Fibroblast of the aortic adventitia (primary cell): ENCODE measurements at regions not wholly inside any gene's neighbourhood (a gene's known extent, or its start where the extent isn't known, plus 50 kb on each side); places are given as distances from the start of the nearest gene placed in this dataset.
A peak's percentile ranks its signal among the peaks of the same experiment; 100 is the strongest.

Source experiments
- DNase-seq: peaks from one replicate; pipeline ENCODE4 v3.0.0-alpha.2; 2010; ENCODE audit warnings: low read depth
- H3K4me3 ChIP-seq: 2 replicates; pipeline ENCODE4 v1.5.1; 2011; ENCODE audit warnings: low read depth, mild to moderate bottlenecking, control low read depth, low read length, moderate library complexity
- TF ChIP-seq, protein P1 (sequence below): IDR thresholded peaks from 2 replicates; pipeline ENCODE4 v1.5.1; 2011; ENCODE audit warnings: mild to moderate bottlenecking, low read length, control low read depth, inconsistent platforms; ENCODE audit not compliant: insufficient read depth

- H3K4me3 ChIP-seq, result no peak overlapping the region
- TF ChIP-seq, protein P1, sequence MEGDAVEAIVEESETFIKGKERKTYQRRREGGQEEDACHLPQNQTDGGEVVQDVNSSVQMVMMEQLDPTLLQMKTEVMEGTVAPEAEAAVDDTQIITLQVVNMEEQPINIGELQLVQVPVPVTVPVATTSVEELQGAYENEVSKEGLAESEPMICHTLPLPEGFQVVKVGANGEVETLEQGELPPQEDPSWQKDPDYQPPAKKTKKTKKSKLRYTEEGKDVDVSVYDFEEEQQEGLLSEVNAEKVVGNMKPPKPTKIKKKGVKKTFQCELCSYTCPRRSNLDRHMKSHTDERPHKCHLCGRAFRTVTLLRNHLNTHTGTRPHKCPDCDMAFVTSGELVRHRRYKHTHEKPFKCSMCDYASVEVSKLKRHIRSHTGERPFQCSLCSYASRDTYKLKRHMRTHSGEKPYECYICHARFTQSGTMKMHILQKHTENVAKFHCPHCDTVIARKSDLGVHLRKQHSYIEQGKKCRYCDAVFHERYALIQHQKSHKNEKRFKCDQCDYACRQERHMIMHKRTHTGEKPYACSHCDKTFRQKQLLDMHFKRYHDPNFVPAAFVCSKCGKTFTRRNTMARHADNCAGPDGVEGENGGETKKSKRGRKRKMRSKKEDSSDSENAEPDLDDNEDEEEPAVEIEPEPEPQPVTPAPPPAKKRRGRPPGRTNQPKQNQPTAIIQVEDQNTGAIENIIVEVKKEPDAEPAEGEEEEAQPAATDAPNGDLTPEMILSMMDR, result no peak
- peak; percentile 12 for DNase-seq
These were observed 345.9 kb upstream of the RPS23 start for GRCh38 chr5:82624062-82624461.

DNA sequence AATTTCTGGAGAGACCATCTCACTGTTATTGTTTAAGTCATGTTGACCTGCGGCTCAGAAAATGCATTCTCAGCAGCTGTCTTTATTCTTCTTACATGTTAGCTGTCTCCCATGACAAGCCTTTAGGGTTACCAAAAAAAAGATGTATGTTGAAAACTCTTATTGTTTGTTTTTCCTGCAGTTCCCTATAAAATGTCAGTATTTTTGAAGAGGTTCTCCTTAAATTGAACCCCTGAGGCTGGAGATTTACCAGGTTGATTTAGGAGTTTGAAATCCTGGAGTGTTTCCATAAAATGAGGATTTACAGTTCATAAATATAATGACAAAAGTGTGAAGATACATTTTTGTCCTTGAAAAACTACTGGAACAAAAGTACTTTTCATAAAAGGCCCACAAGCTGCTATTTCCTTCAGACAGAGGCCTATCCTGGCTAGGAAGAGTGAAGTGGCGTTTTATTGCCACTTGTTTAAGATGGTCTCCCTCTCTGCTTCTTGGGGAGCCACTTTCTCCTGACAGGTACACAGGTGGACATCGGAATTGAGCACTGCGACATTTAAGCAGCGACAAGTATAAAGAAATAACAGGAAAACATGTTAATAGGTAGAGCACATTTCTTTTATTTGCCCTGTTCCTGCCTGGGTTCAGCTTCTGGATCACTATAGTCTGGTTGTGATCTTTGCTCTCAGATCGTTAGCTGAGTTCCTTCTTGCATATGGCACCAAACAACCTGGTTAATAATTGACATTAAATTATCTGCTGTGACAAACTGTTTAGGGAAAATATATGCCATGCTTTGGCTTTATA lies 344.8 kb upstream of the RPS23 start:
- TF ChIP-seq, protein P1, result no peak
- DNase-seq, result no peak

GRCh38 chr5:82622205-82622604 lies 344.1 kb upstream of the RPS23 start:
- DNase-seq, result no peak
- TF ChIP-seq, protein P1, result no peak
- no peak overlapping the region for H3K4me3 ChIP-seq

More for the DNA sequence above, 344.8 kb upstream of the RPS23 start:
- H3K4me3 ChIP-seq, result no peak overlapping the region

GRCh38 chr5:82620957-82621600 lies 342.9 kb upstream of the RPS23 start:
- no peak overlapping the region for H3K4me3 ChIP-seq
- no peak for DNase-seq
- TF ChIP-seq, protein P1, result no peak

DNA sequence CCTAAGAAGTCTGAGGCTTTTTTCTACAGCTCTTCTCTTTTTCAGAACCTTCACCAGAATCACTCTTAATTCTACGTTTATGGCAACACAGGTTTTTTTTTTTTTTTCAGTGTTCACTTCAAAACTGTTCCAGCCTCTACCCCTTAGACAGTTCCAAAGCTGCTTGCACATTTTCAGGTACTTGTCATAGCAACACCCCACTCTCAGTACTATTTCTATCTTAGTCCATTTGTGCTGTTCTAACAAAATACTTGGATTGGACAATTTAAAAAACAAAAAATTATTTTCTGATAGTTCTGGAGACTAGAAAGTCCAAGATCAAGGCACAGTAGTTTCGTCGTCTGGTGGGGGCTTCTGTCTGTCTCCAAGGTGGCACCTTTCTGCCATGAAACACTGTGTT lies 340.9 kb upstream of the RPS23 start:
- DNase-seq, result no peak
- no peak overlapping the region for H3K4me3 ChIP-seq
- TF ChIP-seq, protein P1, result no peak

- TF ChIP-seq, protein P1, result no peak
- no peak overlapping the region for H3K4me3 ChIP-seq
- DNase-seq, result no peak
These were observed 336.6 kb upstream of the RPS23 start for GRCh38 chr5:82614706-82615105.
